H1 (cell line): ENCODE measurements at regions not wholly inside any gene's neighbourhood (a gene's known extent, or its start where the extent isn't known, plus 50 kb on each side); places are given as distances from the start of the nearest gene placed in this dataset.

Source experiments
- CTCF ChIA-PET: fragments of 300-600 bp; sonication (Branson Sonifier 250); formaldehyde crosslinking; loops from one replicate; lab custom pipeline; 2021; ENCODE audit not compliant: partially characterized antibody; lab: Charles Lee
- POLR2A ChIA-PET: fragments of 300-600 bp; sonication (Branson Sonifier 250); formaldehyde crosslinking; loops from one replicate; lab custom pipeline; 2021; ENCODE audit warnings: inconsistent platforms; ENCODE audit not compliant: partially characterized antibody; lab: Charles Lee
- DNase-seq, 2 experiments: peaks; one replicate each; pipeline versions ENCODE4 v3.0.0 to v3.0.0-alpha.2; 2010 to 2022; ENCODE audit warnings: low spot score in 2 of 2, low read depth in 1 of 2, mixed read lengths in 1 of 2
- FAIRE-seq: peaks from 2 replicates; lab custom pipeline; 2011; peaks lifted over from hg19 to GRCh38; lab: Jason Lieb, UNC
- H2AFZ ChIP-seq: 2 replicates; pipeline ENCODE4 v1.8.1; 2012; ENCODE audit warnings: low read length, inconsistent platforms
- H2AK5ac ChIP-seq: 2 replicates; pipeline ENCODE4 v1.6.1; 2013; ENCODE audit warnings: low read depth, low read length
- H2BK120ac ChIP-seq: replicated peaks from 2 replicates; pipeline ENCODE3; 2013; ENCODE audit warnings: low read depth, low read length, inconsistent platforms
- H2BK12ac ChIP-seq: 2 replicates; pipeline ENCODE4 v1.6.1; 2013; ENCODE audit warnings: low read depth, low read length
- H2BK15ac ChIP-seq: 2 replicates; pipeline ENCODE4 v1.6.1; 2013; ENCODE audit warnings: low read length
- H2BK20ac ChIP-seq: 2 replicates; pipeline ENCODE4 v1.6.1; 2013; ENCODE audit warnings: low read length
- H2BK5ac ChIP-seq: 2 replicates; pipeline ENCODE4 v1.6.1; 2013; ENCODE audit warnings: low read depth, low read length
- H3K14ac ChIP-seq: 2 replicates; pipeline ENCODE4 v1.6.1; 2013; ENCODE audit warnings: inconsistent platforms; ENCODE audit not compliant: insufficient read length
- H3K18ac ChIP-seq: 2 replicates; pipeline ENCODE4 v1.6.1; 2013; ENCODE audit warnings: low read length; ENCODE audit errors: extremely low read depth
- H3K23ac ChIP-seq: 2 replicates; pipeline ENCODE4 v1.6.1; 2013; ENCODE audit warnings: inconsistent platforms; ENCODE audit not compliant: insufficient read length
- H3K23me2 ChIP-seq: 2 replicates; pipeline ENCODE4 v1.6.1; 2013; ENCODE audit warnings: low read depth, low read length
- H3K27ac ChIP-seq: 2 replicates; pipeline ENCODE4 v1.6.1; 2011; ENCODE audit warnings: low read depth, low read length, inconsistent platforms
- H3K27me3 ChIP-seq, 4 experiments: replicated peaks in 1 of 4; 1 replicate in 1 of 4; 2 replicates in 3 of 4; pipeline versions ENCODE4 v1.6.1 to v1.8.1; 2011 to 2013; ENCODE audit warnings: low read length in 3 of 4, mild to moderate bottlenecking in 3 of 4, inconsistent platforms in 2 of 4, mixed read lengths in 2 of 4, moderate library complexity in 1 of 4; ENCODE audit not compliant: control insufficient read depth in 3 of 4, insufficient read depth in 3 of 4; ENCODE audit errors: extremely low read depth in 1 of 4
- H3K36me3 ChIP-seq, 4 experiments: 2 replicates each; pipeline versions ENCODE4 v1.6.1 to v1.8.1; 2011 to 2013; ENCODE audit warnings: mild to moderate bottlenecking in 4 of 4, low read length in 3 of 4, moderate library complexity in 2 of 4, control low read depth in 1 of 4, inconsistent platforms in 1 of 4; ENCODE audit not compliant: insufficient read depth in 4 of 4, control insufficient read depth in 2 of 4
- H3K4ac ChIP-seq: replicated peaks from 2 replicates; pipeline ENCODE3; 2013; ENCODE audit warnings: low read length, low read depth, mixed read lengths, inconsistent platforms; ENCODE audit not compliant: insufficient read length
- H3K4me1 ChIP-seq, 4 experiments: replicated peaks in 1 of 4; 1 replicate in 1 of 4; 2 replicates in 3 of 4; pipeline versions ENCODE4 v1.6.1 to v1.8.1; 2011 to 2013; ENCODE audit warnings: low read length in 3 of 4, inconsistent platforms in 2 of 4, mixed read lengths in 1 of 4; ENCODE audit not compliant: insufficient read depth in 4 of 4, control insufficient read depth in 3 of 4
- H3K4me2 ChIP-seq, 2 experiments: 2 replicates each; pipeline versions ENCODE4 v1.6.1 to v1.8.1; 2011 to 2013; ENCODE audit warnings: low read depth in 2 of 2, low read length in 2 of 2, control low read depth in 1 of 2, inconsistent platforms in 1 of 2, mild to moderate bottlenecking in 1 of 2; ENCODE audit not compliant: insufficient read depth in 1 of 2
- H3K4me3 ChIP-seq, 4 experiments: fragments of 200-600, 300-600 bp in 1 of 4; sonication (generic), shearing (Covaris generic), sonication (Bioruptor Twin) in 1 of 4; 2 replicates each; pipeline versions ENCODE4 v1.5.1 to v1.8.1; 2011 to 2016; ENCODE audit warnings: low read length in 4 of 4, low read depth in 3 of 4, control low read depth in 2 of 4, inconsistent platforms in 2 of 4, mild to moderate bottlenecking in 2 of 4, mixed read lengths in 1 of 4, moderate library complexity in 1 of 4; ENCODE audit not compliant: insufficient read depth in 2 of 4; ENCODE audit errors: extremely low read depth in 1 of 4
- H3K56ac ChIP-seq: replicated peaks from 2 replicates; pipeline ENCODE3; 2013; ENCODE audit warnings: low read depth, mild to moderate bottlenecking, mixed read lengths, low read length, inconsistent platforms; ENCODE audit not compliant: insufficient read length
- H3K79me1 ChIP-seq: 2 replicates; pipeline ENCODE4 v1.6.1; 2013; ENCODE audit warnings: low read depth, low read length, control low read depth
- H3K79me2 ChIP-seq, 2 experiments: 2 replicates each; pipeline versions ENCODE4 v1.6.1 to v1.8.1; 2012 to 2013; ENCODE audit warnings: low read length in 2 of 2, mild to moderate bottlenecking in 2 of 2, inconsistent platforms in 1 of 2; ENCODE audit not compliant: insufficient read depth in 2 of 2, control insufficient read depth in 1 of 2
- H3K9ac ChIP-seq, 4 experiments: replicated peaks in 1 of 4; 1 replicate in 1 of 4; 2 replicates in 3 of 4; pipeline versions ENCODE4 v1.6.1 to v1.8.1; 2011 to 2013; ENCODE audit warnings: low read depth in 3 of 4, low read length in 3 of 4, control low read depth in 2 of 4, mild to moderate bottlenecking in 2 of 4, moderate library complexity in 2 of 4, inconsistent platforms in 1 of 4; ENCODE audit errors: extremely low read depth in 1 of 4
- H3K9me3 ChIP-seq, 2 experiments: 2 replicates each; pipeline versions ENCODE4 v1.6.1 to v1.8.1; 2012 to 2013; ENCODE audit warnings: mild to moderate bottlenecking in 2 of 2, moderate library complexity in 2 of 2, control low read depth in 1 of 2, inconsistent platforms in 1 of 2, low read depth in 1 of 2, low read length in 1 of 2, mixed read lengths in 1 of 2; ENCODE audit not compliant: insufficient read depth in 2 of 2
- H4K20me1 ChIP-seq, 2 experiments: replicated peaks in 1 of 2; 2 replicates each; pipeline versions ENCODE3 to v1.8.1; 2011 to 2013; ENCODE audit warnings: inconsistent platforms in 2 of 2, low read length in 2 of 2, mild to moderate bottlenecking in 1 of 2; ENCODE audit not compliant: insufficient read depth in 2 of 2, control insufficient read depth in 1 of 2
- H4K5ac ChIP-seq: 2 replicates; pipeline ENCODE4 v1.6.1; 2013; ENCODE audit warnings: low read length, low read depth, mixed read lengths, inconsistent platforms; ENCODE audit not compliant: insufficient read length
- H4K8ac ChIP-seq: 2 replicates; pipeline ENCODE4 v1.8.0; 2013; ENCODE audit warnings: mild to moderate bottlenecking, moderate library complexity, low read length, inconsistent platforms; ENCODE audit not compliant: insufficient read depth; ENCODE audit errors: extremely low read depth
- H4K91ac ChIP-seq: replicated peaks from 2 replicates; pipeline ENCODE3; 2013; ENCODE audit warnings: low read length, mixed read lengths, inconsistent platforms; ENCODE audit not compliant: insufficient read length
- ATF3 ChIP-seq: IDR thresholded peaks from 2 replicates; pipeline ENCODE4 v1.6.1; 2011; ENCODE audit warnings: low read depth, mild to moderate bottlenecking, low read length; ENCODE audit not compliant: insufficient read depth
- CTCF ChIP-seq, 3 experiments: IDR thresholded peaks; 1 replicate in 2 of 3; 2 replicates in 1 of 3; pipeline versions ENCODE4 v1.5.1 to v1.6.1; 2011; ENCODE audit warnings: low read length in 3 of 3, mild to moderate bottlenecking in 3 of 3, inconsistent platforms in 2 of 3, low read depth in 1 of 3, moderate library complexity in 1 of 3; ENCODE audit not compliant: insufficient read depth in 1 of 3; ENCODE audit errors: control extremely low read depth in 1 of 3
- E2F6 ChIP-seq: IDR thresholded peaks from 2 replicates; pipeline ENCODE4 v1.6.1; 2012; ENCODE audit warnings: inconsistent platforms
- GTF2F1 ChIP-seq: IDR thresholded peaks from 2 replicates; pipeline ENCODE4 v1.6.1; 2012; ENCODE audit warnings: low read depth, low read length, improper control_type of control experiment, borderline replicate concordance
- KDM4A ChIP-seq: IDR thresholded peaks from one replicate; pipeline ENCODE4 v1.7.1; 2012; ENCODE audit warnings: low read depth, mild to moderate bottlenecking, moderate library complexity, low read length, inconsistent platforms; ENCODE audit not compliant: severe bottlenecking
- KDM5A ChIP-seq: fragments of 200-600 bp; IDR thresholded peaks from 2 replicates; pipeline ENCODE4 v1.7.1; 2012; ENCODE audit warnings: mild to moderate bottlenecking, low read length, inconsistent platforms, mixed read lengths
- NANOG ChIP-seq: IDR thresholded peaks from 2 replicates; pipeline ENCODE4 v1.6.1; 2011; ENCODE audit warnings: low read length, low read depth, mild to moderate bottlenecking, inconsistent platforms; ENCODE audit not compliant: insufficient read depth, poor library complexity, severe bottlenecking
- POLR2A ChIP-seq, 2 experiments: IDR thresholded peaks; 1 replicate in 1 of 2; 2 replicates in 1 of 2; pipeline ENCODE4 v1.6.1; 2011; ENCODE audit warnings: low read depth in 2 of 2, low read length in 2 of 2, mild to moderate bottlenecking in 2 of 2; ENCODE audit errors: control extremely low read depth in 1 of 2
- RXRA ChIP-seq: IDR thresholded peaks from 2 replicates; pipeline ENCODE4 v1.6.1; 2011; ENCODE audit warnings: low read depth, mild to moderate bottlenecking, low read length, moderate library complexity; ENCODE audit not compliant: insufficient read depth
- SIN3A ChIP-seq, 2 experiments: IDR thresholded peaks in 1 of 2; conservative IDR thresholded peaks in 1 of 2; 2 replicates each; pipeline ENCODE4 v1.6.1; 2011 to 2012; ENCODE audit warnings: low read length in 2 of 2, improper control_type of control experiment in 1 of 2, low read depth in 1 of 2, mild to moderate bottlenecking in 1 of 2
- YY1 ChIP-seq: IDR thresholded peaks from 2 replicates; pipeline ENCODE4 v1.6.1; 2011; ENCODE audit warnings: low read depth, mild to moderate bottlenecking, low read length
- WGBS, 2 experiments: shearing (Covaris generic) in 1 of 2; methylation state at CpG; one replicate each; pipeline versions ENCODE4 v1.1.6 to v1.1.7; 2013 to 2015; ENCODE audit warnings: low lambda C conversion rate in 2 of 2, mixed read lengths in 2 of 2, inconsistent platforms in 1 of 2, low coverage in 1 of 2, missing lambda C conversion rate in 1 of 2; ENCODE audit not compliant: insufficient replicate concordance in 2 of 2, insufficient coverage in 1 of 2, insufficient read length in 1 of 2; ENCODE audit errors: extremely low coverage in 1 of 2, missing lambda C conversion rate in 1 of 2; 5-methylcytosine and 5-hydroxymethylcytosine counted together

GRCh38 chr20:56786503-56786902, 157.4 kb downstream of the TFAP2C start:
- 0 out of 2 replicates have a peak overlapping the region, but pooled peaks have one; percentile 77 for H2AFZ ChIP-seq
- H4K8ac ChIP-seq, result no peak overlapping the region
- H3K23ac ChIP-seq, result no peak overlapping the region
- H3K9me3 ChIP-seq, result no peaks in the 10 kb centered on the region
- H3K18ac ChIP-seq, result no peak overlapping the region
- no peak overlapping the region for H3K4me2 ChIP-seq
- no peak overlapping the region for H2BK15ac ChIP-seq
- H2BK12ac ChIP-seq, result no peak overlapping the region
- ChIA-PET CTCF (no interaction called here), POLR2A (no interaction called here)
- H3K56ac ChIP-seq, result no peak overlapping the region
- no peak for FAIRE-seq
- H4K91ac ChIP-seq, result no peak overlapping the region
- H3K27ac ChIP-seq, result no peak overlapping the region
- H3K4me3 ChIP-seq, result no peak overlapping the region
- no peak overlapping the region for H3K4ac ChIP-seq
- H4K20me1 ChIP-seq, result no peaks in the 10 kb centered on the region
- no peak overlapping the region for H2BK20ac ChIP-seq
- no peaks in the 10 kb centered on the region for H3K27me3 ChIP-seq
- H3K23me2 ChIP-seq, result no peaks in the 10 kb centered on the region; the same call in 1 of the 2 replicates
- no peak overlapping the region for H4K5ac ChIP-seq
- H2BK5ac ChIP-seq, result no peak overlapping the region
- H3K9ac ChIP-seq, result no peak overlapping the region
- 84% methylated on average over 5 of the region's 5 CpGs; no CpG with 5 or more reads in 1 of the 2 experiments for WGBS, 2 experiments
- H3K79me2 ChIP-seq, result no peaks in the 10 kb centered on the region
- no peaks in the 10 kb centered on the region for H3K36me3 ChIP-seq
- no peak for TF ChIP-seq KDM5A
- TF ChIP-seq E2F6, result no peak
- TF ChIP-seq RXRA, result no peak
- TF ChIP-seq CTCF (IDR thresholded peaks at IDR 0.05; ENCODE audit: control extremely low read depth in 1 of 3, insufficient read depth in 1 of 3, low read depth in 1 of 3, low read length in 3 of 3), result no peak
- TF ChIP-seq NANOG, result no peak
- no peak for TF ChIP-seq KDM4A
- no peak for TF ChIP-seq SIN3A (conservative IDR thresholded peaks at IDR 0.05 in 1 of 2, IDR thresholded peaks at IDR 0.05 in 1 of 2; ENCODE audit: low read depth in 1 of 2, low read length in 2 of 2)
- TF ChIP-seq ATF3, result no peak
- TF ChIP-seq POLR2A (IDR thresholded peaks at IDR 0.05; ENCODE audit: control extremely low read depth in 1 of 2, low read depth in 2 of 2, low read length in 2 of 2), result no peak
- no peak for TF ChIP-seq YY1
- no peak for TF ChIP-seq GTF2F1
- TF ChIP-seq, all 59 proteins: peak for 0
- DNase-seq, result no peak
- H2BK120ac ChIP-seq, result no peak overlapping the region
- H3K79me1 ChIP-seq, result no peaks in the 10 kb centered on the region
- no peaks in the 10 kb centered on the region for H3K4me1 ChIP-seq
- no peak overlapping the region for H2AK5ac ChIP-seq
- no peak overlapping the region for H3K14ac ChIP-seq
